ENCODE measurements at regions not wholly inside any gene's neighbourhood (a gene's known extent, or its start where the extent isn't known, plus 50 kb on each side); places are given as distances from the start of the nearest gene placed in this dataset.

DNA sequence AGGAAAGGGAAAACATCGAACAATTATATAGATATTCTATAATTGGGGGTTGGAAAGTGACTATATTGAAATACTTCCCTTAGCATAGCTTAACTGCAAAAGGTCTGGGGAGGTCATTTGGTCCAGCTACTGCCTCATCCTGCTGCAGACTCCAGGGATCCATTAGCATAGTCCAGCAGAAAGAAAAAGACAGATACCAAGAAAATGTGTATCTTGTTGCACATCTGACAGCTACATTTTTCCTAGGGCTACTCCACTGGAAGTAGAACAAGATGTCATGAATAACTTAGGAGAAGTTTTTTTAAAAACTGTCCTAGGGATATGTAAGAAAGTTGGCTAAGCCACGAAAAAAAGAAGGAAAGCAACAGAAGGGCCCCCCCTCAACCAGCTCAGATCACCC is 92.9 kb upstream of the SLC30A5 start:
- H3K27ac ChIP-seq = no peak overlapping the region
- TF ChIP-seq, protein P1, sequence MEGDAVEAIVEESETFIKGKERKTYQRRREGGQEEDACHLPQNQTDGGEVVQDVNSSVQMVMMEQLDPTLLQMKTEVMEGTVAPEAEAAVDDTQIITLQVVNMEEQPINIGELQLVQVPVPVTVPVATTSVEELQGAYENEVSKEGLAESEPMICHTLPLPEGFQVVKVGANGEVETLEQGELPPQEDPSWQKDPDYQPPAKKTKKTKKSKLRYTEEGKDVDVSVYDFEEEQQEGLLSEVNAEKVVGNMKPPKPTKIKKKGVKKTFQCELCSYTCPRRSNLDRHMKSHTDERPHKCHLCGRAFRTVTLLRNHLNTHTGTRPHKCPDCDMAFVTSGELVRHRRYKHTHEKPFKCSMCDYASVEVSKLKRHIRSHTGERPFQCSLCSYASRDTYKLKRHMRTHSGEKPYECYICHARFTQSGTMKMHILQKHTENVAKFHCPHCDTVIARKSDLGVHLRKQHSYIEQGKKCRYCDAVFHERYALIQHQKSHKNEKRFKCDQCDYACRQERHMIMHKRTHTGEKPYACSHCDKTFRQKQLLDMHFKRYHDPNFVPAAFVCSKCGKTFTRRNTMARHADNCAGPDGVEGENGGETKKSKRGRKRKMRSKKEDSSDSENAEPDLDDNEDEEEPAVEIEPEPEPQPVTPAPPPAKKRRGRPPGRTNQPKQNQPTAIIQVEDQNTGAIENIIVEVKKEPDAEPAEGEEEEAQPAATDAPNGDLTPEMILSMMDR (conservative IDR thresholded peaks at IDR 0.05) = no peak
- no peak for TF ChIP-seq ZFX (IDR thresholded peaks at IDR 0.05)

DNA sequence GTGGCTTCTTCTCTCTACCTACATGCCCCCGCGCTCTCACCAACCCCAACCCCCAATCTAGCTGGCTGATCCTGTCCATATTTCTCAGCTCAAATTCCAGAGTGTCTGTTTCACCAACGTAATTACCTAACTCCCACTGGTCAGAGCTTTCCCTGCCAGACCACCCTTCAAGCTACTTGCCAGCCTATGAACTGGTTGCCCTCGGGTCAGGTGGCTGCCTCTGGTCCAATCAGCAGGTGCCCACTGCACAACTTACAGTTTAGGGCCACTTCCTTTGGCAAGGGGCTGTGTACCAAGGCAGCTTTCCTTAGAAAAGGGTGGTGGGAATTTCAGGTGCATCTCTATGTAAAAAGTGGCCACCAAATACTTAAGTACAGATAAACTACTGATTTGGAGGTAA is 92.2 kb upstream of the SLC30A5 start:
- TF ChIP-seq, protein P1 (conservative IDR thresholded peaks at IDR 0.05) = no peak
- TF ChIP-seq ZFX (IDR thresholded peaks at IDR 0.05) = no peak
- H3K27ac ChIP-seq = no peak overlapping the region

DNA sequence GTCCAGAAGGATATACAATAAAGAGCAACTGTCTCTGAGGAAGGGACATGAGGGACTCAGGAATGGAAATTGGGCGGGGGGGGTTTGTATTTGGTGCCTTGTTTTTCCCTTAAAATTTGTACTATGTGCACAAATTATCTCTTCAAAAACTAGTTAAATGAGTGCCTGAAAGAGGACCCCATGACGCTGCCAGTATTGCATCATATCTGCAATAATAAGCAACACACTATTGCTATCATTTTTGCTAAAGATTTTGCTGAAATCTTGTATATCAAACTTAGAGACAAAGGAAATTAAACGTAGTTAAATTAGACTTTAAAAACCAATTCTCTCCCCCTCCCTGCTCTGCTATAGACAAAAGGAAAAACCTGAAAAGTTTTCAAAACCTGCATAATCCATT is 89.7 kb upstream of the SLC30A5 start:
- TF ChIP-seq, protein P1 (conservative IDR thresholded peaks at IDR 0.05) = no peak
- TF ChIP-seq ZFX (IDR thresholded peaks at IDR 0.05) = no peak
- no peak overlapping the region for H3K27ac ChIP-seq

DNA sequence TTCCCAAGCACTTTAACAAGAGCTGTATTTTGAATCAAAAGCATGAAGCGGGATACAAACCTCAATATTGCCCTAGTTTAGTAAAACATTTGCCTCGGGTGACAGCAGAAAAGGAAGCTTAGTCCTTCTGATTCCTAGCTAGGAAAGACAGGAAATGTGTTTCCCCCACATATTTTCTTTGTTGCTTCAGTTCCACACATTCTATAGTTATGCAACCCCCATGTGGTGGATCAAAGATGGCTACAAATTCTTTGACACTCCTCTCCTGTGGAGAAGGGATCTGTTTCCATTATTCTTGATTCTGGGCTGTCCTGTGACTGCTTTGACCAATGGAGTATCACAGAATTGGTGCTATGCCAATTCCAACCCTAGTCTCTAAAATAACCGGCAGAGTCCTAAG is 89.1 kb upstream of the SLC30A5 start:
- no peak overlapping the region for H3K27ac ChIP-seq

DNA sequence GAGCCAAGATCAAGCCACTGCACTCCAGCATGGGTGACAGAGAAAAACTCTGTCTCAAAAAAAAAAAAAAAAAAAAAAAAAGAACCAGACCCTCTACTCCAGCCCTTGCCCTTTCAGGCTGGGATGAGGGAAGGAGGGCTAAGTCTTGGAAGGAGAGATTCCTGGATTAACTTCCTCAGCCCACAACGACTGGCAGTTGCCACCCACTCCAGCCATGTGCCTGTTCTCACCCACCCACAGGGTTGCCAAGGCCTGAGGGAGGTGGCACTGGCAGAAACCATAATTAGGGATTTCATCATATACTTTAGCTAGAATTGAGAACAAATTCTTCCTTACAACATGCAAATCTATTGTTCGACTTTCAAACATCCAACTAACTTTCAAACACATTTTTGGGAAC is 87.8 kb upstream of the SLC30A5 start:
- H3K27ac ChIP-seq = no peak overlapping the region
- no peak for TF ChIP-seq ZFX (IDR thresholded peaks at IDR 0.05)
- TF ChIP-seq, protein P1 (conservative IDR thresholded peaks at IDR 0.05) = no peak

More for the DNA sequence above, 89.1 kb upstream of the SLC30A5 start:
- TF ChIP-seq ZFX (IDR thresholded peaks at IDR 0.05) = no peak
- TF ChIP-seq, protein P1 (conservative IDR thresholded peaks at IDR 0.05) = no peak

DNA sequence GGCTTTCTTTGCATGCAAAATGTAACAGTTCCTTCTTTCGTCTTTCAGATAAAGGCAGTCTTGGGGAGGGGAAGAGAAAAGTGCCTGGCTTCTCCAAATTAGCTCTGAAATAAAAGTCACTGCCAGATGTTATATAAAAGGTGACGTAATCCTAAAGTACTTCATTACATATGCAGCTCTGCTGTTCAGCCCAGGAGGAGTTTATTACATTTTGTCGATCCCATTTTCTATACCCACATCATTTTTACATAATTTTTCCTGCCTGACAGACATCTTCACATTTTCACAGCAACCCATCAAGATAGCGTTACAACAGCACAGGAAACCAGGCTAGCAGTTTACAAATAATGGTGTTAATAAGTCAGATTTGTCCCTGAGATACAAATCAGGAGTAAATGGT is 86.7 kb upstream of the SLC30A5 start:
- H3K27ac ChIP-seq = no peak overlapping the region
- TF ChIP-seq, protein P1 (conservative IDR thresholded peaks at IDR 0.05) = no peak
- no peak for TF ChIP-seq ZFX (IDR thresholded peaks at IDR 0.05)

DNA sequence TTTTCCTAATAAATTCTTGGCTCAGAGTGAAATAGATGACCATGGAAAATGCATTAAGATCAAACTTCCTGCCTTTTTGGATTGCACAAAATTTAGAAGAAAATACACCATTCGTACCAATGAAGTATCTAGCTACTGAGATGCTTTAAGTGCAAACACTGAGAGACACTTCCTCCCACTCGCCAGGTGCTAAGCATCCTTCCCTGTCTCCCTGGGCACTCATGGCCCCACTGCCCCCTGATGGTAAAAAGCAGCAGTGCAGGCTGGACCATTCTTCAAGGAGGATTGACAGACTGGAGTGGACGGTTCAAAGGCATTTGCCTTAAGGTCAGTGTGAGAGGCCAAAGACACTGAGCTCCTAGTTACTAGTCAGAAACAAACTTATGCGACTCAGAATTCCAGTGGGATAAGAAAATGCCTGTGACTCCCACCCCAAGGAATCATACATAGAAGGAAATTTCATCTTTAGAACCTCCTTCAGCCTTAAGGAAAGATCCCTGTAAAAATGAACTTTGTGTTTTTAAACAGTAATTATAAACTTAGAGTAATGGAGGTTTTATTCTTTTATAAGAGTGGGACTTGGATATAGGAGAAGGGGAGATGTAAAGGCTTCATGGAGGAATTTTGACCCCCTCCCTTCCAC is 86.0 kb upstream of the SLC30A5 start:
- no peak overlapping the region for H3K27ac ChIP-seq
- TF ChIP-seq, protein P1 (conservative IDR thresholded peaks at IDR 0.05) = peak; percentile 99
- no peak for TF ChIP-seq ZFX (IDR thresholded peaks at IDR 0.05)
